Liver (tissue), 8 donors: ENCODE measurements at regions not wholly inside any gene's neighbourhood (a gene's known extent, or its start where the extent isn't known, plus 50 kb on each side); places are given as distances from the start of the nearest gene placed in this dataset.

ENCODE experiments used
- DNase-seq: peaks from one replicate; pipeline ENCODE4 v3.0.0-alpha.2; 2017; ENCODE audit warnings: low spot score
- H3K27ac ChIP-seq, 2 donors: one replicate each; pipeline ENCODE4 v1.7.0; 2013; ENCODE audit warnings: inconsistent platforms in 2 of 2, low read length in 2 of 2, control low read depth in 1 of 2, low read depth in 1 of 2, mild to moderate bottlenecking in 1 of 2
- H3K27me3 ChIP-seq, 4 donors: one replicate each; pipeline versions ENCODE4 v1.6.1 to v1.7.0; 2013; ENCODE audit warnings: low read length in 3 of 4, inconsistent platforms in 1 of 4, mild to moderate bottlenecking in 1 of 4, moderate library complexity in 1 of 4; ENCODE audit not compliant: control insufficient read depth in 4 of 4, insufficient read depth in 4 of 4
- H3K36me3 ChIP-seq, 4 donors: one replicate each; pipeline versions ENCODE4 v1.6.1 to v1.7.0; 2013; ENCODE audit warnings: low read length in 3 of 4, mild to moderate bottlenecking in 3 of 4, low read depth in 1 of 4, moderate library complexity in 1 of 4; ENCODE audit not compliant: control insufficient read depth in 4 of 4, insufficient read depth in 3 of 4
- H3K4me1 ChIP-seq, 4 donors: one replicate each; pipeline versions ENCODE4 v1.6.1 to v1.7.0; 2013; ENCODE audit warnings: low read length in 3 of 4, mild to moderate bottlenecking in 3 of 4, moderate library complexity in 1 of 4; ENCODE audit not compliant: control insufficient read depth in 4 of 4, insufficient read depth in 4 of 4
- H3K4me3 ChIP-seq, 3 donors: one replicate each; pipeline versions ENCODE4 v1.6.1 to v1.7.0; 2013; ENCODE audit warnings: low read length in 3 of 3, control low read depth in 1 of 3, low read depth in 1 of 3, mild to moderate bottlenecking in 1 of 3
- H3K9ac ChIP-seq, 2 donors: one replicate each; pipeline ENCODE4 v1.7.0; 2013; ENCODE audit warnings: low read length in 2 of 2, mild to moderate bottlenecking in 2 of 2, moderate library complexity in 2 of 2, control low read depth in 1 of 2, low read depth in 1 of 2
- H3K9me3 ChIP-seq, 4 donors: one replicate each; pipeline versions ENCODE4 v1.6.1 to v1.7.0; 2013; ENCODE audit warnings: low read length in 3 of 4; ENCODE audit not compliant: control insufficient read depth in 4 of 4
- EGR1 ChIP-seq, 2 donors: IDR thresholded peaks; 2 replicates each; pipeline ENCODE4 v1.6.1; 2016 to 2018; ENCODE audit warnings: antibody characterized with exemption in 2 of 2, low read depth in 2 of 2
- FOXA1 ChIP-seq: IDR thresholded peaks from 2 replicates; pipeline ENCODE4 v1.6.1; 2016; ENCODE audit warnings: antibody characterized with exemption
- FOXA2 ChIP-seq: IDR thresholded peaks from 2 replicates; pipeline ENCODE4 v1.6.1; 2016; ENCODE audit warnings: antibody characterized with exemption
- HNF4A ChIP-seq, 2 donors: conservative IDR thresholded peaks; 2 replicates each; pipeline ENCODE4 v1.6.1; 2016; ENCODE audit warnings: antibody characterized with exemption in 2 of 2, mild to moderate bottlenecking in 2 of 2
- HNF4G ChIP-seq: IDR thresholded peaks from 2 replicates; pipeline ENCODE4 v1.6.1; 2016; ENCODE audit warnings: antibody characterized with exemption
- NR2F2 ChIP-seq: IDR thresholded peaks from 2 replicates; pipeline ENCODE4 v1.6.1; 2016; ENCODE audit warnings: antibody characterized with exemption
- RAD21 ChIP-seq, 2 donors: IDR thresholded peaks; 2 replicates each; pipeline ENCODE4 v1.6.1; 2016; ENCODE audit warnings: antibody characterized with exemption in 2 of 2, mild to moderate bottlenecking in 2 of 2
- SP1 ChIP-seq: IDR thresholded peaks from 2 replicates; pipeline ENCODE4 v1.6.1; 2018; ENCODE audit warnings: antibody characterized with exemption, mild to moderate bottlenecking
- TAF1 ChIP-seq: conservative IDR thresholded peaks from 2 replicates; pipeline ENCODE4 v1.6.1; 2016; ENCODE audit warnings: antibody characterized with exemption, mild to moderate bottlenecking
- YY1 ChIP-seq: IDR thresholded peaks from 2 replicates; pipeline ENCODE4 v1.6.1; 2016; ENCODE audit warnings: antibody characterized with exemption, mild to moderate bottlenecking
- WGBS: extraction: QIAGEN DNeasy Blood & Tissue Kit; methylation state at CpG from one replicate; pipeline ENCODE4 v1.1.7; 2013; 5-methylcytosine and 5-hydroxymethylcytosine counted together
- TF ChIP-seq, protein P1 (sequence below): IDR thresholded peaks from 2 replicates; pipeline ENCODE4 v1.6.1; 2016; ENCODE audit warnings: antibody characterized with exemption
- TF ChIP-seq, protein P2 (sequence below): fragments of 150-350 bp; IDR thresholded peaks from 2 replicates; pipeline ENCODE4 v1.5.1; 2017; ENCODE audit warnings: improper control_type of control experiment, low read depth, low read length; ENCODE audit not compliant: missing input control
- donor health status: healthy.
- donor health status: healthy.
- donor health status: healthy.
- donor health status: healthy.
- donor health status: healthy.

DNA sequence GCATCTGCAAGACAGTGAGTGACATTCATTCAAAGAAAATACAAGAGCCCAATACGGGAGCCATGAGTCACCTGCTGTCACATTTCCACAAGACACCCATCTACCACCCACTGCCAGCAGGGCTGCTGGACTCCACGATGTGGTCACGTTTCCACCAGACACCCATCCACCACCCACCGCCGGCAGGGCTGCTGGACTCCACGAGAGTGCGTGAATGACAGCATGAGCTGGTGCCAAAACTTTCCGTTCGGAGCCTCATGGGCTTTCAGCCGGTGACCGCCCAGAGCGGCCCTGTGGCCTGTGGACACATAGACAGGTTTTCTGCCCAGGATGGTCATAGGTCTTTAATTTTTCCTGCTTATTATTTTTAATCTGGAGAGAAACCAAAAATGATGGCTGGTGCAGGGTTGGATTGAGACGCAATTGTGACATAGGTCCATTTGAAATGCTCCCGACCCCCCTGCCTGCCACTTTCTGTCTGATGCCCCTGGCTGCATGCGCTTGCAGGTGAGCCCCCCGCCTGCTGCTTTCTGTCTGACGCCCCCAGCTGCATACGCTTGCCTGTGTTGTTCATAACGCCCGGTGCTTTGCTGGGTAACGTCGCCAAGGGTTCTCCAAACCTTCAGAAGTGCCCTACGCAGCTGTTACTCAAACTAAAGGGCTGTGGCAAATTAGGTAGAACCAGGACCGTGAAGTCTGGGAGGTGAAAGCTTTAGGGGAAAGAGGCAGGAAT is 59.1 kb upstream of the SMOC2 start (continued):
- no peak for TF ChIP-seq RAD21 (IDR thresholded peaks at IDR 0.05)

DNA sequence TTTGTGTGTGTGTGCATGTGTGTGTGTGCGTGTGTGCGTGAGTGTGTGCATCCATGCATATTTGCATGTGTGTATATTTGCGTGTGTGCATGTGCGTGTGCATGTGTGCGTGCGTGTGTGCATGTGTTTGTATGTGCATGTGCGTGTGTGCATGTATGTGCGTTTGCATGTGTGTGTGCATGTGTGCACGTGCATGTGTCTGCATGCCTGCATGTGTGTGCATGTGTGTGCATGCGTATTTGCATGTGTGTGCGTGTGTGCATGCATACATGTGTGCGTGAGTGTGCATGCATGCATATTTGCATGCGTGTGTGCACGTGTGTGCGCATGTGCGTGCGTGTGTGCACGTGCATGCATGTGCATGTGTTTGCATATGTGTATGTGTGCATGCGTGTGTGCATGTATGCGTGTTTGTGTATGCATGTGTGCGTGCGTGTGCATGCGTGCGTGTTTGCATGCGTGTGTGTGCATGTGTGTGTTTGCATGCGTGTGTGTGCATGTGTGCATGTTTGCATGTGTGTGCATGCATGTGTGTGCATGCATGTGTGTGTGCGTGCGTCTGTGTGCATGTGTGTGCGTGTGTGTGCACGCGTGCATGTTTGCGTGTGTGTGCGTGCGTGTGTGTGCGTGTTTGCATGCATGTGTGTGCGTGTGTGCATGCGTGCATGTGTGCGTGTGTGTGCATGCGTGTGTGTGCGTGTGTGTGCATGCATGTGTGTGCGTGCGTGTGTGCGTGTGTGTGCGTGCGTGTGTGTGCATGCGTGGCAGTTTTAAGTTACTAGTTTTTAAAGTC is 57.7 kb upstream of the SMOC2 start:
- DNase-seq, result no peak
- no peak overlapping the region for H3K4me3 ChIP-seq
- H3K9ac ChIP-seq, result no peak overlapping the region
- H3K36me3 ChIP-seq, result no peaks in the 10 kb centered on the region
- TF ChIP-seq, protein P1, sequence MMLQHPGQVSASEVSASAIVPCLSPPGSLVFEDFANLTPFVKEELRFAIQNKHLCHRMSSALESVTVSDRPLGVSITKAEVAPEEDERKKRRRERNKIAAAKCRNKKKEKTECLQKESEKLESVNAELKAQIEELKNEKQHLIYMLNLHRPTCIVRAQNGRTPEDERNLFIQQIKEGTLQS, result no peak
- TF ChIP-seq NR2F2 (no peak), HNF4A (conservative IDR thresholded peaks at IDR 0.05) (no peak), FOXA2 (no peak), HNF4G (no peak), YY1 (no peak), EGR1 (IDR thresholded peaks at IDR 0.05; ENCODE audit: low read depth in 2 of 2) (no peak), SP1 (no peak), TAF1 (no peak)
- no peaks in the 10 kb centered on the region for H3K4me1 ChIP-seq
- no peaks in the 10 kb centered on the region for H3K9me3 ChIP-seq
- no peaks in the 10 kb centered on the region for H3K27me3 ChIP-seq
- WGBS, result 86% methylated on average over 46 of the region's 46 CpGs
- no peak overlapping the region for H3K27ac ChIP-seq

DNA sequence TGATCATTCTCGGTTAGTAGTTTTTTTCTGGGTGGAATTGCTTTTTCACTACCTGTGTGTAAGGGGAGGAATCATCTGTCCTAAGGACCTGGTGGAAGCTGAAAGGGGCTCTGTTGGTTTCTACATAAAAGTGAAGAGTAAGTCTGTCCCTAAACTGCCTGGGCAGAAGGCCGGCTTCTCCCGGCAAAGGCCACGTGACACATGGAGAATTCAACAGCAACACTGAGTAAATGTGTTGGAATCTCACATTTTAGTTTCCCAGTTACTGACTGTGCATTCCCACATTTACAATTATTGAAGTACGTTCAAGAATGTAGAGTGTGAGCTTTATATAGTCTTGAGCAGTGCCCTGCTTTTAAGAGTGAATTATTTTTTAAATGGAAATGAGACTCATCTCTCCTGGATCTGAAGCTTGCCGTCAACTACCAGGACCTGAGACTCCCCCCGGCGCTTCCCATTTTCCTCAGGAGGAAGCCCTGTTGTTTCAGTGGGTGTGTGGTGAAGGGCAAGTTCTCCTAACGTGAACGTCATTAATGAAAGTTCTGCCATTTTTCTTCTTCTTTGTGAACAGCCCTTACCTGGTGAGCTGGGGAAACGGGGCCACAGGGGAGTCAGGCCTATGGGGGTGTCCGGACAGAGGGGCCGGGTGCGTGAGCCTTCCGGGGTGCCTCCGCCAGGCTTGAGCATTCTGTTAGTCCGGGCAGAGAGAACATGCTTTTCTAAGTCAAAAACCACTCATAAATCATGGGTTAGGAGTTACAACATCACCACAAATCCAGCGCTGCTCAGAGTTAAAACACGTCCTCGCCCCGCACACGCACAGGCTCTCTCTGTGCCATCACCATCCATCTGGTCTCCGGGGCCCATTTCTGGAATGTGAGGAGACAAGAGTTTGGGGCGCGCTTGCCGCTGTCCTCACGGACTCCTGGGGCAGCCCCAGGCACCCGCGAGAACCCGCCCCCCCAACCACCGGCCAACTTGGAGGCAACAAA is 56.6 kb upstream of the SMOC2 start:
- Histone ChIP-seq H3K4me3 (no peak overlapping the region), H3K36me3 (no peaks in the 10 kb centered on the region), H3K4me1 (peaks cover 0 to 6% (median 2%) of the 10 kb centered on the region in 4 donors), H3K27ac (no peak overlapping the region), H3K9ac (no peak overlapping the region), H3K27me3 (no peaks in the 10 kb centered on the region), H3K9me3 (no peaks in the 10 kb centered on the region)
- no peak for DNase-seq
- 92% methylated on average over 31 of the region's 31 CpGs for WGBS
- TF ChIP-seq RAD21 (IDR thresholded peaks at IDR 0.05), result no peak
- TF ChIP-seq EGR1 (IDR thresholded peaks at IDR 0.05; ENCODE audit: low read depth in 2 of 2), result no peak
- TF ChIP-seq YY1, result no peak
- TF ChIP-seq SP1, result no peak
- TF ChIP-seq HNF4A (conservative IDR thresholded peaks at IDR 0.05), result no peak
- TF ChIP-seq, protein P2, sequence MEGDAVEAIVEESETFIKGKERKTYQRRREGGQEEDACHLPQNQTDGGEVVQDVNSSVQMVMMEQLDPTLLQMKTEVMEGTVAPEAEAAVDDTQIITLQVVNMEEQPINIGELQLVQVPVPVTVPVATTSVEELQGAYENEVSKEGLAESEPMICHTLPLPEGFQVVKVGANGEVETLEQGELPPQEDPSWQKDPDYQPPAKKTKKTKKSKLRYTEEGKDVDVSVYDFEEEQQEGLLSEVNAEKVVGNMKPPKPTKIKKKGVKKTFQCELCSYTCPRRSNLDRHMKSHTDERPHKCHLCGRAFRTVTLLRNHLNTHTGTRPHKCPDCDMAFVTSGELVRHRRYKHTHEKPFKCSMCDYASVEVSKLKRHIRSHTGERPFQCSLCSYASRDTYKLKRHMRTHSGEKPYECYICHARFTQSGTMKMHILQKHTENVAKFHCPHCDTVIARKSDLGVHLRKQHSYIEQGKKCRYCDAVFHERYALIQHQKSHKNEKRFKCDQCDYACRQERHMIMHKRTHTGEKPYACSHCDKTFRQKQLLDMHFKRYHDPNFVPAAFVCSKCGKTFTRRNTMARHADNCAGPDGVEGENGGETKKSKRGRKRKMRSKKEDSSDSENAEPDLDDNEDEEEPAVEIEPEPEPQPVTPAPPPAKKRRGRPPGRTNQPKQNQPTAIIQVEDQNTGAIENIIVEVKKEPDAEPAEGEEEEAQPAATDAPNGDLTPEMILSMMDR, result no peak
- TF ChIP-seq FOXA1, result no peak
